GM12878 (cell line): ENCODE measurements at regions not wholly inside any gene's neighbourhood (a gene's known extent, or its start where the extent isn't known, plus 50 kb on each side); places are given as distances from the start of the nearest gene placed in this dataset.

Experiments used
- BRCA1 ChIP-seq: IDR thresholded peaks from 2 replicates; pipeline ENCODE4 v1.6.1; 2011; ENCODE audit warnings: low read depth, low read length, improper control_type of control experiment
- CBFB ChIP-seq: IDR thresholded peaks from 2 replicates; pipeline ENCODE4 v1.6.1; 2016; ENCODE audit warnings: antibody characterized with exemption, low read depth
- KLF5 ChIP-seq: fragments of 450-650 bp; IDR thresholded peaks from 2 replicates; pipeline ENCODE4 v1.6.1; 2014; ENCODE audit warnings: mild to moderate bottlenecking; ENCODE audit not compliant: partially characterized antibody
- MEF2A ChIP-seq: IDR thresholded peaks from 2 replicates; pipeline ENCODE4 v1.6.1; 2011; ENCODE audit warnings: low read depth, mild to moderate bottlenecking, low read length, moderate library complexity; ENCODE audit not compliant: insufficient read depth
- MTA2 ChIP-seq: fragments of 450-650 bp; IDR thresholded peaks from 2 replicates; pipeline ENCODE4 v1.6.1; 2016; ENCODE audit warnings: low read depth, mild to moderate bottlenecking, moderate library complexity
- MYC ChIP-seq: IDR thresholded peaks from 2 replicates; pipeline ENCODE4 v1.6.1; 2011; ENCODE audit warnings: mild to moderate bottlenecking, low read length, moderate library complexity, inconsistent platforms; ENCODE audit not compliant: insufficient read depth, insufficient replicate concordance, insufficient read length, severe bottlenecking
- NBN ChIP-seq: fragments of 450-650 bp; IDR thresholded peaks from 2 replicates; pipeline ENCODE4 v1.6.1; 2016
- PAX8 ChIP-seq: fragments of 450-650 bp; IDR thresholded peaks from 2 replicates; pipeline ENCODE4 v1.6.1; 2017; ENCODE audit warnings: mild to moderate bottlenecking, moderate library complexity
- SUZ12 ChIP-seq: fragments of 200-600 bp; sonication (generic); IDR thresholded peaks from one replicate; pipeline ENCODE4 v1.6.1; 2018; ENCODE audit warnings: antibody characterized with exemption, mild to moderate bottlenecking; ENCODE audit not compliant: unreplicated experiment
- TCF3 ChIP-seq: IDR thresholded peaks from 2 replicates; pipeline ENCODE4 v1.6.1; 2012; ENCODE audit warnings: low read depth, mild to moderate bottlenecking, low read length, borderline replicate concordance; ENCODE audit not compliant: insufficient read depth
- YBX1 ChIP-seq: fragments of 450-650 bp; IDR thresholded peaks from 2 replicates; pipeline ENCODE4 v1.6.1; 2016; ENCODE audit warnings: antibody characterized with exemption
- ZZZ3 ChIP-seq: IDR thresholded peaks from 2 replicates; pipeline ENCODE4 v1.6.1; 2011; ENCODE audit warnings: low read depth; ENCODE audit not compliant: control insufficient read depth, insufficient read length
- TF ChIP-seq, protein P1 (sequence below): fragments of 450-650 bp; IDR thresholded peaks from 2 replicates; pipeline ENCODE4 v1.6.1; 2016; ENCODE audit warnings: mild to moderate bottlenecking, moderate library complexity, borderline replicate concordance
- TF ChIP-seq, protein P2 (sequence below): fragments of 450-650 bp; IDR thresholded peaks from 2 replicates; pipeline ENCODE4 v1.6.1; 2017; ENCODE audit warnings: mild to moderate bottlenecking, moderate library complexity
- TF ChIP-seq, protein P3 (sequence below): IDR thresholded peaks from 2 replicates; pipeline ENCODE4 v1.6.1; 2012; ENCODE audit warnings: improper control_type of control experiment, low read depth, low read length; ENCODE audit not compliant: insufficient replicate concordance

DNA sequence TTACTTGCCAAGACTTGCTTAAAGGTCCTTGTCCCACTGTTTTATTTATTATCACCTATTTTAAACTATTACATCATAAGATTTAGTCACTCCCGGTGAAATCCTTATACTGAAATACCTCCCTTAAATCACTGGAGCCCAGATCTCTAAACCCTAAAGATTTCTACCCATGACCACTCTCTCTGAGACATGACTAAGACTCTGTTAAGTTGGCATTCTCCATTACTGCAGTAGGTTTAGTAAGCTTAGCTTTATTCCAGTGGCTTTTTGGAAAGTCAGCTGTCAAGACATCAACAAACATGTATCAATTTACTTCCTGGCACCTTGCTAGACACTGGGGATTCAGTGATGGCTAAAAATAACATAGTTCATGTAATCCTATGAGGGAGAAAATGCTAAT, 874.2 kb downstream of the KCNMA1 start (continued):
- TF ChIP-seq, protein P1, sequence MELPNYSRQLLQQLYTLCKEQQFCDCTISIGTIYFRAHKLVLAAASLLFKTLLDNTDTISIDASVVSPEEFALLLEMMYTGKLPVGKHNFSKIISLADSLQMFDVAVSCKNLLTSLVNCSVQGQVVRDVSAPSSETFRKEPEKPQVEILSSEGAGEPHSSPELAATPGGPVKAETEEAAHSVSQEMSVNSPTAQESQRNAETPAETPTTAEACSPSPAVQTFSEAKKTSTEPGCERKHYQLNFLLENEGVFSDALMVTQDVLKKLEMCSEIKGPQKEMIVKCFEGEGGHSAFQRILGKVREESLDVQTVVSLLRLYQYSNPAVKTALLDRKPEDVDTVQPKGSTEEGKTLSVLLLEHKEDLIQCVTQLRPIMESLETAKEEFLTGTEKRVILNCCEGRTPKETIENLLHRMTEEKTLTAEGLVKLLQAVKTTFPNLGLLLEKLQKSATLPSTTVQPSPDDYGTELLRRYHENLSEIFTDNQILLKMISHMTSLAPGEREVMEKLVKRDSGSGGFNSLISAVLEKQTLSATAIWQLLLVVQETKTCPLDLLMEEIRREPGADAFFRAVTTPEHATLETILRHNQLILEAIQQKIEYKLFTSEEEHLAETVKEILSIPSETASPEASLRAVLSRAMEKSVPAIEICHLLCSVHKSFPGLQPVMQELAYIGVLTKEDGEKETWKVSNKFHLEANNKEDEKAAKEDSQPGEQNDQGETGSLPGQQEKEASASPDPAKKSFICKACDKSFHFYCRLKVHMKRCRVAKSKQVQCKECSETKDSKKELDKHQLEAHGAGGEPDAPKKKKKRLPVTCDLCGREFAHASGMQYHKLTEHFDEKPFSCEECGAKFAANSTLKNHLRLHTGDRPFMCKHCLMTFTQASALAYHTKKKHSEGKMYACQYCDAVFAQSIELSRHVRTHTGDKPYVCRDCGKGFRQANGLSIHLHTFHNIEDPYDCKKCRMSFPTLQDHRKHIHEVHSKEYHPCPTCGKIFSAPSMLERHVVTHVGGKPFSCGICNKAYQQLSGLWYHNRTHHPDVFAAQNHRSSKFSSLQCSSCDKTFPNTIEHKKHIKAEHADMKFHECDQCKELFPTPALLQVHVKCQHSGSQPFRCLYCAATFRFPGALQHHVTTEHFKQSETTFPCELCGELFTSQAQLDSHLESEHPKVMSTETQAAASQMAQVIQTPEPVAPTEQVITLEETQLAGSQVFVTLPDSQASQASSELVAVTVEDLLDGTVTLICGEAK = no peak
- TF ChIP-seq MTA2 (no peak), KLF5 (no peak), MYC (no peak), CBFB (no peak), NBN (no peak), ZZZ3 (no peak), BRCA1 (no peak), YBX1 (no peak), TCF3 (no peak), PAX8 (no peak), SUZ12 (no peak), MEF2A (no peak)
- TF ChIP-seq, protein P2, sequence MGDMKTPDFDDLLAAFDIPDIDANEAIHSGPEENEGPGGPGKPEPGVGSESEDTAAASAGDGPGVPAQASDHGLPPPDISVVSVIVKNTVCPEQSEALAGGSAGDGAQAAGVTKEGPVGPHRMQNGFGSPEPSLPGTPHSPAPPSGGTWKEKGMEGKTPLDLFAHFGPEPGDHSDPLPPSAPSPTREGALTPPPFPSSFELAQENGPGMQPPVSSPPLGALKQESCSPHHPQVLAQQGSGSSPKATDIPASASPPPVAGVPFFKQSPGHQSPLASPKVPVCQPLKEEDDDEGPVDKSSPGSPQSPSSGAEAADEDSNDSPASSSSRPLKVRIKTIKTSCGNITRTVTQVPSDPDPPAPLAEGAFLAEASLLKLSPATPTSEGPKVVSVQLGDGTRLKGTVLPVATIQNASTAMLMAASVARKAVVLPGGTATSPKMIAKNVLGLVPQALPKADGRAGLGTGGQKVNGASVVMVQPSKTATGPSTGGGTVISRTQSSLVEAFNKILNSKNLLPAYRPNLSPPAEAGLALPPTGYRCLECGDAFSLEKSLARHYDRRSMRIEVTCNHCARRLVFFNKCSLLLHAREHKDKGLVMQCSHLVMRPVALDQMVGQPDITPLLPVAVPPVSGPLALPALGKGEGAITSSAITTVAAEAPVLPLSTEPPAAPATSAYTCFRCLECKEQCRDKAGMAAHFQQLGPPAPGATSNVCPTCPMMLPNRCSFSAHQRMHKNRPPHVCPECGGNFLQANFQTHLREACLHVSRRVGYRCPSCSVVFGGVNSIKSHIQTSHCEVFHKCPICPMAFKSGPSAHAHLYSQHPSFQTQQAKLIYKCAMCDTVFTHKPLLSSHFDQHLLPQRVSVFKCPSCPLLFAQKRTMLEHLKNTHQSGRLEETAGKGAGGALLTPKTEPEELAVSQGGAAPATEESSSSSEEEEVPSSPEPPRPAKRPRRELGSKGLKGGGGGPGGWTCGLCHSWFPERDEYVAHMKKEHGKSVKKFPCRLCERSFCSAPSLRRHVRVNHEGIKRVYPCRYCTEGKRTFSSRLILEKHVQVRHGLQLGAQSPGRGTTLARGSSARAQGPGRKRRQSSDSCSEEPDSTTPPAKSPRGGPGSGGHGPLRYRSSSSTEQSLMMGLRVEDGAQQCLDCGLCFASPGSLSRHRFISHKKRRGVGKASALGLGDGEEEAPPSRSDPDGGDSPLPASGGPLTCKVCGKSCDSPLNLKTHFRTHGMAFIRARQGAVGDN = no peak
- TF ChIP-seq, protein P3, sequence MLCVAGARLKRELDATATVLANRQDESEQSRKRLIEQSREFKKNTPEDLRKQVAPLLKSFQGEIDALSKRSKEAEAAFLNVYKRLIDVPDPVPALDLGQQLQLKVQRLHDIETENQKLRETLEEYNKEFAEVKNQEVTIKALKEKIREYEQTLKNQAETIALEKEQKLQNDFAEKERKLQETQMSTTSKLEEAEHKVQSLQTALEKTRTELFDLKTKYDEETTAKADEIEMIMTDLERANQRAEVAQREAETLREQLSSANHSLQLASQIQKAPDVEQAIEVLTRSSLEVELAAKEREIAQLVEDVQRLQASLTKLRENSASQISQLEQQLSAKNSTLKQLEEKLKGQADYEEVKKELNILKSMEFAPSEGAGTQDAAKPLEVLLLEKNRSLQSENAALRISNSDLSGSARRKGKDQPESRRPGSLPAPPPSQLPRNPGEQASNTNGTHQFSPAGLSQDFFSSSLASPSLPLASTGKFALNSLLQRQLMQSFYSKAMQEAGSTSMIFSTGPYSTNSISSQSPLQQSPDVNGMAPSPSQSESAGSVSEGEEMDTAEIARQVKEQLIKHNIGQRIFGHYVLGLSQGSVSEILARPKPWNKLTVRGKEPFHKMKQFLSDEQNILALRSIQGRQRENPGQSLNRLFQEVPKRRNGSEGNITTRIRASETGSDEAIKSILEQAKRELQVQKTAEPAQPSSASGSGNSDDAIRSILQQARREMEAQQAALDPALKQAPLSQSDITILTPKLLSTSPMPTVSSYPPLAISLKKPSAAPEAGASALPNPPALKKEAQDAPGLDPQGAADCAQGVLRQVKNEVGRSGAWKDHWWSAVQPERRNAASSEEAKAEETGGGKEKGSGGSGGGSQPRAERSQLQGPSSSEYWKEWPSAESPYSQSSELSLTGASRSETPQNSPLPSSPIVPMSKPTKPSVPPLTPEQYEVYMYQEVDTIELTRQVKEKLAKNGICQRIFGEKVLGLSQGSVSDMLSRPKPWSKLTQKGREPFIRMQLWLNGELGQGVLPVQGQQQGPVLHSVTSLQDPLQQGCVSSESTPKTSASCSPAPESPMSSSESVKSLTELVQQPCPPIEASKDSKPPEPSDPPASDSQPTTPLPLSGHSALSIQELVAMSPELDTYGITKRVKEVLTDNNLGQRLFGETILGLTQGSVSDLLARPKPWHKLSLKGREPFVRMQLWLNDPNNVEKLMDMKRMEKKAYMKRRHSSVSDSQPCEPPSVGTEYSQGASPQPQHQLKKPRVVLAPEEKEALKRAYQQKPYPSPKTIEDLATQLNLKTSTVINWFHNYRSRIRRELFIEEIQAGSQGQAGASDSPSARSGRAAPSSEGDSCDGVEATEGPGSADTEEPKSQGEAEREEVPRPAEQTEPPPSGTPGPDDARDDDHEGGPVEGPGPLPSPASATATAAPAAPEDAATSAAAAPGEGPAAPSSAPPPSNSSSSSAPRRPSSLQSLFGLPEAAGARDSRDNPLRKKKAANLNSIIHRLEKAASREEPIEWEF = no peak
